GM19324 (cell line): ENCODE measurements at regions not wholly inside any gene's neighbourhood (a gene's known extent, or its start where the extent isn't known, plus 50 kb on each side); places are given as distances from the start of the nearest gene placed in this dataset.

Experiments
- ATAC-seq: cut with Tn5 transposase; IDR thresholded peaks from one replicate; pipeline ENCODE4 v1.9.1; 2021; ENCODE audit warnings: mild to moderate bottlenecking, moderate library complexity; ENCODE audit not compliant: unreplicated experiment, low FRiP score

GRCh38 chr9:82565188-82565969, 497.6 kb downstream of the RASEF start:
- no peak for ATAC-seq

GRCh38 chr9:82567953-82568352, 495.0 kb downstream of the RASEF start:
- ATAC-seq = no peak

GRCh38 chr9:82570226-82570625, 492.7 kb downstream of the RASEF start:
- no peak for ATAC-seq

- no peak for ATAC-seq
These were observed 491.4 kb downstream of the RASEF start for GRCh38 chr9:82571540-82571939.

- ATAC-seq = no peak
These were observed 490.8 kb downstream of the RASEF start for GRCh38 chr9:82572146-82572545.

GRCh38 chr9:82574911-82575310, 488.0 kb downstream of the RASEF start:
- no peak for ATAC-seq

- ATAC-seq = no peak
These were observed 482.0 kb downstream of the RASEF start for GRCh38 chr9:82580921-82581320.

- no peak for ATAC-seq
These were observed 481.4 kb downstream of the RASEF start for GRCh38 chr9:82581516-82581915.

GRCh38 chr9:82581935-82582334, 481.0 kb downstream of the RASEF start:
- no peak for ATAC-seq

- ATAC-seq = no peak
These were observed 480.2 kb downstream of the RASEF start for GRCh38 chr9:82582693-82583092.

GRCh38 chr9:82583524-82583923, 479.4 kb downstream of the RASEF start:
- ATAC-seq = no peak

GRCh38 chr9:82584349-82584863, 478.5 kb downstream of the RASEF start:
- ATAC-seq = no peak

- ATAC-seq = no peak
These were observed 476.0 kb downstream of the RASEF start for GRCh38 chr9:82586918-82587356.

GRCh38 chr9:82588301-82589180, 474.4 kb downstream of the RASEF start:
- no peak for ATAC-seq

- no peak for ATAC-seq
These were observed 472.1 kb downstream of the RASEF start for GRCh38 chr9:82590845-82591244.

GRCh38 chr9:82593501-82593900, 469.4 kb downstream of the RASEF start:
- no peak for ATAC-seq

- ATAC-seq = no peak
These were observed 465.4 kb downstream of the RASEF start for GRCh38 chr9:82597241-82598203.

GRCh38 chr9:82598241-82599039, 464.5 kb downstream of the RASEF start:
- no peak for ATAC-seq

- ATAC-seq = no peak
These were observed 463.5 kb downstream of the RASEF start for GRCh38 chr9:82599336-82599949.
